Endometrial microvascular endothelial cells (primary cell): ENCODE measurements at regions not wholly inside any gene's neighbourhood (a gene's known extent, or its start where the extent isn't known, plus 50 kb on each side); places are given as distances from the start of the nearest gene placed in this dataset.

Source experiments
- in situ Hi-C: cut with HindIII; loops from 2 replicates; pipeline ENCODE4 v1.10.0; 2017; ENCODE audit warnings: low sequenced_read_pairs, low pct_unique_long_range_greater_than_20kb; ENCODE audit errors: inconsistent ontology term

DNA sequence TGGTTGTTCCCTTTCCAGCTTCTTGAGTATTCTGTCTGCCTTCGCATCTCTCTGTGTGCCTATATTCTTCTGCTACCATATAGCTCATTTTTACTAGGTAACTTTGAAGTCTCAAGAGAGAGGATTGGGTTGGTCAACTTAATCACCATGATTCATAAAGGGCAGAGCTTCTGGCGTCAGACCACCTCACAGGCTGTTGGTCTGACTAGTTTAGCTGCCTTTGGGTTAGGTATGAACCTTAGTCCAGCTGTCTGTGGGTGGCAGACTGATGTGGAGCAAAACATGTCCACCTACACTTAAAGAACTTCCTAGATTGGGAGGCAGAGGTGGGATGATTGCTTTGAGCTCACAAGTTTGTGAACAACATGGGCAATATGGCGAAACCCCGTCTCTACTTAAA is 192.2 kb upstream of the SGK1 start:
- in situ Hi-C loops = no loop called here

DNA sequence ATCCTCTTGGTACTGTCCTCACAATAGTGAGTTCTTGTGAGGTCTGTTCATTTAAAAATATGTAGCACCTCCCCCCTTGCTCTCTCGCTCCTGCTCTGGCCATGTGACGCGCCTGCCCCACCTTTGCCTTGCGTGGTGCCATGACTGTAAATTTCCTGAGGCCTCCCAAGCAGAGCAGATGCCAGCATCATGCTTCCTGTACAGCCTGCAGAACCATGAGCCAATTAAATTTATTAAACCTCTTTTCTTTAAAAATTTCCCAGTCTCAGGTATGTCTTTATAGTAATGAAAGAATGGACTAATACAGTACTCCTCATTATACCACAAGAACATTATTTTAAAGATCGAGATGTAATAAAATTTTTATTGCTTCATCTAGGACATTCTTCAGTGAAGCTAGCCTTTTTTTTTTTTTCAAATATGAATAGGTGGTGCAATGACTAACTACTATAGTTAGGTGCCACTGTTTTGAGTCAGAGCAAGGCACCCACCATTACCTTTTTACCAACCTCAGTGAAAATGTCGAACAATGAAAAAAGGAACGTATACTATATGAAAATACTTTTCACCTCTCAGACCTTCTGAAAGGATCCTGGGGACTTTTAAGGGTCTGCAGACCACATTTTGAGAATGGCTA is 191.1 kb upstream of the SGK1 start:
- in situ Hi-C loops = no loop called here

DNA sequence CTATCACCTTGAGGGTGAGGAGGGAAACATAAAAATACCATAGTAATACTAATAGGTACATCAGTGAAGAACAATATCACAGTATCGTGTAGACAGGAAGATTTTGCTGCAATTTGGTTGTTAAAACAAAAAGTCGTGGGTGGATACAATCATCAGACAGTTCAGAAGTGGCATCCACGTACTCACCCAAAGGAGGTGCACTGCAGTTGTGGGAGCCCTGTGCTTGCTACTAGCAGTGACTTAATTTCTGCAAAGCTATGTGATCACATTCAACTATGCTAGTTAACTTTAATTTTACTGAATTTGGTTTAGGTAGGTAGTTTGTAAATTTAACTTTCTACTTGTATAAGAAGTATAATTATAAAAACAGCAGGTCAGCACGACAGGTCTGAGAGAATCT is 188.2 kb upstream of the SGK1 start:
- in situ Hi-C loops = no loop called here

DNA sequence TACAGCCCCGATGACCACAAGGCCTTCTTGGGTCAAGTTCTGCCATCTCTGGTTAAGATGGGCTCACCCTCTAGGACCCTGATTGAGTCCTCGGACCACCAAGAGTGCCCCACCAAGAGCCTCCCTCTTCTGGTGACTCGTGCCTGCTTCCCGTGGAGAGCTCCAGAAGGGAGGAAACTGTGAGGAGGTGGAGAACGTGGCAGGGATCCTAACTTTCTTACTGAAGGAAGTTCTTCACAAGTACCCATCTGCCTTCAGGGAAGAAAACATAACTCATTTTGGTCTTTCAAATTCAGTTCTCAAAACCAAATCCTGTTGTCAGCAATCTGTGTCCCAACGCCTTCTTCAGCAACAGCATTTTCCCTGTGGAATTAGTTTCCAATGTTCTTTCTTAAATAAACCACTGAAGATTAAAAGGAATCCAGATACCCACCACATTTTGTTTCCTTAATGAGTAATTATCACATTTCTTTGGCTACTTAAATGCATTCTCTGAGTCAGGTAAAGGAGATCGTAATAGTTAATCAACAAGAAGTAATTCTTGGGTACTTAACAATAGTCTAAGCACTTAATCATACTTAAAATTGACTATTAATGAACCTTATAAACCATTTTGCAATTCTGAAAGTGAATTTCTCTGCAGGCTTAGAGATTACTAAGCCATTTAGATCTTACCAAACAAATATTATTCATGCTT is 185.8 kb upstream of the SGK1 start:
- in situ Hi-C loops = no loop called here

DNA sequence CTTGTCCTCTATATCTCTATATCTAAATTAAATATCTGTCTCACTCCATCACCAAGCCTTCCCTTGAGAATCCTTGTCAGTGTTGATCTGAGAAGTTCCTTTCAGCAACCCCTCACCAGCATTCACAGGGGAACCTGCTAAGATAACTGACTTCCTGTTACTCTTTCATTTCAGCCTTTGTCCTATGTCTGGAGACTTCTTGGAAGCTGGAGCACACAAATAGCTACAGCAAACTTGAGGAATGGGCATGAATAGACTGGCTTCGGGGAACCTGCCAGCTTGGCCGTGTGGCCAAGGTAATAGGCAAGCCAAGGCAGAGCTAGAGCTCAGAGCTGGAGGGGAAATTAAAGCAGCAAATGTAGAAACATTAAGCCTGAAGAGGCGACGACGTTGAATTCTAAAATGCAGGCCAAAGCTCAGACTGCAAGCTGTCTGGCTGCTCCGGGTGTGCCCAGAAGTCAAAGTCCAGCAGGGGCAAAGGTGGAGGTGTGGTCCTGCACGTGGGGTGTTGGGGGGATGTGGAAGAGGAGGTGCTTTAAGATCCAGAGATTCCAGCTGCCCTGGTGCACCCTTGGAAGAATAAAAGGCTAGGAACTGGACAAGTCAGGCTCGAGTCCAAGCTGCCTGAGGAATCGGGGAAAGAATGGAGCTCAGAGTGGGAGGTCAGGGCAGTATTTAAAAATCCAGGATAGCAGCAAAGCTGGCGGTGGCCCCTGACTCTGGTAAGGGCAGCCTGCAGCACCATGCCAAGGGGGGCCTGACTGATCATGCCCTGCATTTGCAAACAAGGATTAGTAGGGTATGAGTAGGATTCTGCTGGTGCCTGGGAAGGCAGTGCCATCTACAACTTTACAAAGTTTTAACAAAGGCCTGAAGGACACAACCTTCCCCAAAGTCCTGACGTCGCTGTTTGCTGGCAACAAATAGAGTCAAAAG is 185.0 kb upstream of the SGK1 start:
- in situ Hi-C loops = no loop called here

DNA sequence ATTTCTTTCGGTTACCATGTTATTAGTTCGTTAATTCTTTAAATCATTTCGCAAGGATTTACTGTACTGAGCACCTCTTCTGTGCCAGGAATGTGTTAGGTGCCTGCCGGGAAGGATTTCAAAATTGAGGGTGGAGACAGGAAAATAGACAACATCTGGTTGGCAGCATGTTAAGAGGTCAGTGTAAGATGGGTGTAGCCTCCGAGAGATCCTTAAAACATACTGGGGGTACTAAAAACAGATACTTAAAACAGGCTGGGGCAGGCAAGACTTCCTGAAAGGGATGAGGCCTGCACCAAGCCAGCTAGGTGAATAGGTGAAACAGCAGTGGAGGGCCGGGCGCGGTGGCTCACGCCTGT is 178.0 kb upstream of the SGK1 start:
- in situ Hi-C loops = no loop called here

DNA sequence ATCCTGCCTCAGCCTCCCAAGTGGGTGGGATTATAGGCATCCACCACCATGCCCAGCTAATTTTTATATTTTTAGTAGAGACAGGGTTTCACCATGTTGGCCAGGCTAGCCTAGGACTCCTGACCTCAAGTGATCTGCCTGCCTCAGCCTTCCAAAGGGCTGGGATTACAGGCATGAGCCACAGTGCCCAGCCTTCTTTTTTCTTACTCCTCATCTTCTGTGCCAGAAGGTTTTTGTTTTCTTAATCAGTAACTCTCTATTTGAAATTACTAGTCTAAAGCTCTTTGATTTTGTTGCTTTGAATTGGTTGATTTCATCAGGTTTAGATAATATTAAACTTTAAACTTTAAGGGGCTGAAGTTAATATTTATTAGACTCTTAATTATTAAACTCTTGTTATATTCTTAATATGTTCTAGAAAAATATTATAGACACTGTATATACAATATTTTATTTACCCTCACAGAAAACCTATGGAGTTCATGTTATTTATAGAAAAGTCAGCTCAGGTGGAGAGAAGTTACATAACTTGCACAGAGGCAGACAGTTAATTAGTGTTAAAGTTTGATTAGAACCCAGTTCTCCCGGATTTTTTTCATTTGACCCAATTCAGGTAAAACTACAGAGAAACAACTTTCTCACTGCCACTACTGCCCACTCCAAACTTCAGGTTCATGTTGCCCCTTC is 177.4 kb upstream of the SGK1 start:
- in situ Hi-C loops = no loop called here

DNA sequence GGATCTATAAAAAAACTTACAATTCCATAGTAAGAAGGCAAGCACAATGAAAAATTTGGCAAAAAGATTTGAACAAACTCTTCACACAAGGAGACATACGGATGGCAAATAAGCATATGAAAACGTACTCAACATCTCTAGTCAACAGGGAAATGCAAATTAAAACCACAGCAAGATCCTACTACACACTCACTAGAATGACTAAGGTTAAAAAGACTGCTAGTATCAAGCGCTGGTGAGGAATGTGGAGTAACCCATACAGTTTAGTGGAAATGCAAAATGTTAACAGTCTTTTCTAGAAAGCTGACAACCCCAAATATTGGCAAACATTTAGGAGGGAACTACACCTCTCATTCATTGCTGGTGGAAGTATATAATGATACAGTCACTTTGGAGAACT is 175.9 kb upstream of the SGK1 start:
- in situ Hi-C loops = no loop called here

DNA sequence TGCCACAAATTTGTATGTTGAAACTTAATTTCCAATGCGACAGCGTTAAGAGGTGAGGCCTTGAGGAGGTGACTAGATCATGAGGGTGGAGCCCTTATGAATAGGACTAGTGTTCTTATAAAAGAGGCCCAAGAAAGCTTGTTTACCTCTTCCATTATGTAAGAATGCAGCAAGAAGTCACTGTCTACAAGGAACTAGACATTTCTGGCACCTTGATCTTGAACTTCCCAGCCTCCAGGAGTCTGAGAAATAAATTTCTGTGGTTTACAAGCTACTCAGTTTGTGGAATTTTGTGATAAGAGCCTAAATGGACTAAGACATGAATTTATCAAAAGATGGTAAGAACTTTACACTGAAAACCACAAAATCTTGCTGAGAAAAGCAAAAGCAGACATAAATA is 173.6 kb upstream of the SGK1 start:
- in situ Hi-C loops = no loop called here

DNA sequence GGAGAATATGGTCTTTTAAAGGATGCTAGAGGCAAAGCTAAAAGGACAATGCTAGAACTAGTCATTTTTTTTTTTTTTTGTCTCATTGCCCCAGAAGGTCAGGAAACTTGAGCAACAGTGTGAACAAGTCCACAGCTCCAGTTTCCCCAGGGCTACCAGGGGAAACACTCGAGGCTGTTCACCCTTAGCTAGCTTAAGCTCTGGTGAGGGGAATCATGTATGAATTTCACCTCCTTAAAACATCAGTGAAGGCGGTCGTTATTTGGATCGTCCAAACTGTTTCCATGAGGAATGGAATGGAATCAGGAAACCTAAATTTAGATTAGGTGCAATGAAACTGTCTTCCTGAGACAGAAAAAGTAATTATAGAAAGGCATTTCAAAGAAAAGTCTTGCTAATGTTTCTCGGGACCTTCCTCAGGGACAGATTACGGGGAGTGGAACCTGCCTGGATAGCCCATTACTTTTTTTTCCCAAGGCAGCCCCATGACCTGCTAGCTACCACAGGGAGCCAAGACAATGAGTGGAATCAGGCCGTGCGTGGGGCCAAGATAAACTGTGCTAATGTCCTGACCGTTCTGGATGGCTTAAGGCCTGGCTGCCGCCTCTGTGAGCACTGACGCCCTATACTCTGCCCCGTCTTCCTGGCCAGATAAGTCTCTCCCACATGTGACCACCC is 164.8 kb upstream of the SGK1 start:
- in situ Hi-C loops = no loop called here

DNA sequence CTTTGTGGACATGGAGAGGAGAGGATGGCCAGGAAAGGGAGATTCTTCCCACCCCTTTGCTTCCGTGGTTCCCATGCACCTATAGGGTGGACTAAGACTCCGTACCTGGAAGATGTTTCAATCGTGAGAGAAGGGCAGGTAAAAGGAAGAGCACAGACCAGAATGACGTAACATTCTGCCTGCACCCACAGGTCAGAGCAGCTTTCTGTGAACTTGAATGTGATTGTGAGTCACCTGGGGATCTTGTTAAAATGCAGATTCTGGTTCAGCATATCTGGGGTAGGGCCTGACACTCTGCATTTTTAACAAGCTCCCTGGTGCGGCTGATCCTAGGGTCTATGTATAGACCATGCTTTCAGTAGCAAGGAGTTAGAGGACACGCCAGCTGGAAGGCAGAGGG is 164.1 kb upstream of the SGK1 start:
- in situ Hi-C loops = no loop called here

DNA sequence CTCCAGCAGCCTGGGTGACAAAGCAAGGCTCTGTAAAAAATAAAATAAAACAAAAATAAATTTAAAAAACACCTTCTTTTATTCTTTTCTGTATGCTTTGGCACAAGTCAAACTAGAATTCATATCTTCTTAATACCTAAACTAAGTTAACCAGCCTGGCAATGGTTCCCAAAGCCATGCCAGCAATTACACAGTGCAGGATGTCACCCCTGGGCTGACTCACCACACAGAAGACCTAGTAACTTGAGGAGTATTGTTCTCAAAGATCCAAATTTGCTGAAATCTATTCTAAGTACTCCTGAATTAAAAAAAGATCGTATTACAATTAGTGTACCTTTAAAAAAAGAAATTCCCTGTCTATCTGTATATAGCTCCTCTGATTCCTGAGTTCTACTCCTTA is 162.7 kb upstream of the SGK1 start:
- in situ Hi-C loops = no loop called here

DNA sequence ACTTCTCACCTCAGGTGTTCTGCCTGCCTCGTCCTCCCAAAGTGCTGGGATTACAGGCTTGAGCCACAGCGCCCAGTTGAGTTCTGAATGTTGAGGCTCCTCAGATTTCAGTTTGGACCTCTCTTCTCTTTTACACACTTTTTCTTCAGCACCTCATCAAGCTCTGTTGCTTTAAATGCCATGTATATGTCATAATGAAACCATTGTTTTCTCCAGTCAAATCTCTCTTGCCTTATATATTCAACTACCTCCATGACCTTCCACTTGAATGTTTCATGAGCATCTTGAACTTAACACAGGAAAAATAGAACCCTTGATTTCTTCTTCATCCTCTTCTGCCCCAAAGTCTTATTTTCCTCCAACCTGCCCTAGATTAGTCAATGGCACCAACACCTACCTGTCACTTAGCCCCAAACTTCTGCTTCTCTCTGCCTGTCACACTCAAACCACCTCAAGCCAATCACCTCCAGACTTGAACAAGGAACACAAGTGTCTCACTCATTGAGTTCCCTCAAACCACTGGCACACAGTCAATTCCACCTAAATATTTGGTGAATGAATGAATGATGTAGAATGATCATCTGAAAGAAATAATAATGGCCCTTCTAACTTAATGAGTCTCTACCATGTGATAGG is 161.0 kb upstream of the SGK1 start:
- in situ Hi-C loops = no loop called here

DNA sequence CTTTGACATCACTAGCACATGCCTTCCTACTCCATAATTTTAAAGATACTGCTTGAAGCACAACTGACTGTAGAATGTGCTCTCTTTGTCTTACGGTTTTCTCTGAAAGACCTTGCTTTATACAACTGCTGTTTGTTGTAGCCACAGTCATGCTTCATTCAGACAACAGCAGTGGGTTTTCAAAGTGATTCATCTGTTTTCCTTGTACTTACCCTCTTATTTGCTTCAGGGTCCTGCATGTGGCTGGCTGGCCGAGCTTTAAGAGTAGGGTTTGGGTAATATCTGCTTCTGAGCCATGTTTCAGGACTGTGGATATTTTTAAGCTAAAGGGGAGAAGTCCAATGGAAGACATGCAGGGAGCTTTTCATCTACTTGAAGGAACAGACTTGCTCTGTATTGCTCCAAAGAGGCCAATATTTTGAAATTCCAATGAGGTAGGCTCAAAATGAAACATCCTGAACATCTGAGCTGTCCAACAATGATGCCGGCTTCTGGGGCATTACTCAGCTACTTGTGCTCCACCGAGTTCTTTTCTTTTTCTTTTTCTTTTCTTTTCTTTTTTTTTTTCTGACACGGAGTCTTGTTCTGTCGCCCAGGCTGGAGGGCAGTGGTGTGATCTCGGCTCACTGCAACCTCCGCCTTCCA is 160.2 kb upstream of the SGK1 start:
- in situ Hi-C loops = no loop called here

DNA sequence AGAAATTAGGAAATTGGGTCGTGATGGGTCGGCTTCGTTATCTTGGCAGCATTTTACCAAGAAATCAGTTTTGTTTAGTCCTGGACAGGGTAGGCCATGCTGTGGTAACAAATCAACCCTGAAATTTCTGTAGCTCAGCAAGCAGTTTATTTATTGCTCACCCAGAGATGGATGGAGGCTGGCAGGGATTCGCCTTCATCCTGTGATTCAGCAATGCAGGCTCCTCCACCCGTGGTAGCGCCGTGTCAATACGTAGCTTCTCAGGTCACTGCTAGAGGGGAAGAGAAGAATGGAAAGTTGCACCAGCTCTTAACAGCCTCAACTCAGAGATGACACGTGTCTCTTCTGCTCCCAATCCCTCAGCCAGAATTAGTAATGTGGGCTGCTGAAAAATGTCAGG is 157.0 kb upstream of the SGK1 start:
- in situ Hi-C loops = no loop called here

DNA sequence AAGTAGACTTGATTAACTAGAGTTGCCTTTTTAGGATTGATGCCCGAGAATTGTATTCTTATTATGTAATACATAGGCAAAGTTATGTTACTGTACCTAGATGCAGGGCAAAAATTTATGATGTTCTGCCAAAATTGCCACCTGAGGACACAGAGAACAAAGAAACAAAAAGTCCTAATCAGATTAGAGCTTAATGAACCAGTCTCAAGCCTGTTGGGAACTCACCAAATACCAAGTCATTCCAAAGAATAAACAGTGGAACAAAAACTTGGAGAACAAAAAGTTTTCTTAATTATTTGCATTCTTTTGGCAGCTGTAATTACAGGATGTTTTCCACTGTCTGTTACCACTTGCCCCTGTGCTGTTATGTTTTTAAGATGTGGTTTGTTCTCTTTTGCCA is 154.7 kb upstream of the SGK1 start:
- in situ Hi-C loops = no loop called here

DNA sequence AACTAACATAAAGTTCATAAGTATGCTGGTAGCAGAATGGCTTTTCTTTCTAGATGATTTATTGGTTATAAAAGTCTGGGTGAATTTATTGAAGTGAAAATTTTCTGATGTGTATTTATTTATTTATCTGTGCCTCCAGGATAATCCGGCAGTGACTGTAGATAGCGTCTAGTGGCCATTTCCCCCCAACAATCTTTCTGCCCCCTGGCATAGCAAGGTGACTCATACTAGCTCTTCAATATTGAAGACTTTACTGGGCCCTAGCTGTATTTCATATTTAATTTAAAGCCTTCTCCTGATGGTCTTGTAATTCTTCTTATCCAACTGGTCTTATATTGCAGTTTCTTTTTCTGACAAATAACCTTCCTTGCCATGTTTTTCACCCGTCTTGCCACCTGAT is 154.1 kb upstream of the SGK1 start:
- in situ Hi-C loops = no loop called here

DNA sequence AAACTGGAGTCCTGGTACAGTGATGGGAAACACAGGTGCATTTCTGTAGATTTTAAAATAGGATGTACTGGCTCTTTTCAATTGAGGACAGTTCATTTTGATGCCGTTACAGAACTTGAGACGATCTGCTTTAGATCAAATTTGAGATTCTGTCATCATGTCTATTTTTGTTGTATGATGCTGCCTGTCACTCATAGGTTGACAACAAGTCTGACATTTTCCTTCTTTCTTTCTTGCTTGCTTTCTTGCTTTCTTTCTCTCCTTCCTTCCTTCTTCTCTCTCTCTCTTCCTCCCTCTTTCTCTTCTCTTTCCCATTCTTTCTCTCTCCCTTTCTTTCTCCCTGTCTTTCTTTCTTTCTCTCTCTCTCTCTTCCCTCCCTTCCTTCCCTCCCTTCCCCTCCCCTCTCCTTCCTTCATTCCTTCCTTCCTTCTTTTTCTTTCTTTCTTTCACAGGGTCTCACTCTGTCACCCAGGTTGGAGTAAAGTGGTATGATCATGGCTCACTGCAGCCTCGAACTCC is 152.6 kb upstream of the SGK1 start:
- in situ Hi-C loops = no loop called here
